ENCODE measurements at regions not wholly inside any gene's neighbourhood (a gene's known extent, or its start where the extent isn't known, plus 50 kb on each side); places are given as distances from the start of the nearest gene placed in this dataset.

- BruUV-seq (replicated peaks): no TSS peak
- WGBS (ENCODE audit: insufficient coverage, low coverage, missing lambda C conversion rate): 0% methylated on average over 3 of the region's 3 CpGs
- H4K20me1 ChIP-seq (replicated peaks; ENCODE audit: control insufficient read depth, insufficient read depth, low read length): no peaks in the 10 kb centered on the region
- H3K27ac ChIP-seq (ENCODE audit: extremely low read depth, low read depth, low read length): no peak overlapping the region
- ATAC-seq (no peak), FAIRE-seq (no peak), DNase-seq (ENCODE audit: extremely low read depth in 1 of 4, low spot score in 3 of 4) (no peak)
- intact Hi-C loops (cut with micrococcal nuclease) (no loop called here), in situ Hi-C loops (cut with MboI) (no loop called here)
- H3K36me3 ChIP-seq (ENCODE audit: control insufficient read depth, insufficient read depth, low read length): no peaks in the 10 kb centered on the region
- no peak overlapping the region for H2AFZ ChIP-seq (ENCODE audit: low read depth, low read length)
- no peaks in the 10 kb centered on the region for H3K9me1 ChIP-seq (ENCODE audit: control insufficient read depth, insufficient read depth, low read length)
- H3K9ac ChIP-seq (ENCODE audit: insufficient read depth in 1 of 2, low read depth in 2 of 2, low read length in 2 of 2): no peak overlapping the region
- ChIA-PET CTCF (ENCODE audit: low intra/inter-chr PET ratio) (no interaction called here), POLR2A (no interaction called here)
- no peak overlapping the region for H3K4me3 ChIP-seq
- H3K9me3 ChIP-seq (replicated peaks; ENCODE audit: control insufficient read depth, insufficient read depth, low read depth, low read length): no peaks in the 10 kb centered on the region
- H3K4me1 ChIP-seq (replicated peaks in 1 of 2; ENCODE audit: control insufficient read depth in 2 of 2, insufficient read depth in 2 of 2, low read length in 2 of 2): no peaks in the 10 kb centered on the region
- no peaks in the 10 kb centered on the region for H3K79me2 ChIP-seq (ENCODE audit: control insufficient read depth, insufficient read depth, low read length)
- no peak overlapping the region for H3K4me2 ChIP-seq (ENCODE audit: insufficient read depth, low read length)
- peaks cover 0 to 2% of the 10 kb centered on the region in 2 experiments; a peak in 2 of 5 replicates for H3K27me3 ChIP-seq (ENCODE audit: control insufficient read depth in 2 of 2, insufficient read depth in 2 of 2, low read length in 2 of 2)
- no peak for TF ChIP-seq ZBTB8A (IDR thresholded peaks at IDR 0.05; ENCODE audit: partially characterized antibody)
- TF ChIP-seq TARDBP (IDR thresholded peaks at IDR 0.05): no peak
- no peak for TF ChIP-seq PYGO2 (tag; IDR thresholded peaks at IDR 0.05)
- TF ChIP-seq RBM22 (IDR thresholded peaks at IDR 0.05; ENCODE audit: low read depth, low read length, poor library complexity, severe bottlenecking): no peak
- no peak for TF ChIP-seq TFAM (CRISPR knock-in tag; conservative IDR thresholded peaks at IDR 0.05)
- TF ChIP-seq CREM (IDR thresholded peaks at IDR 0.05; ENCODE audit: low read depth): no peak
- TF ChIP-seq PCBP2 (IDR thresholded peaks at IDR 0.05; ENCODE audit: low read depth, low read length, poor library complexity, severe bottlenecking): no peak
- TF ChIP-seq, protein P1, sequence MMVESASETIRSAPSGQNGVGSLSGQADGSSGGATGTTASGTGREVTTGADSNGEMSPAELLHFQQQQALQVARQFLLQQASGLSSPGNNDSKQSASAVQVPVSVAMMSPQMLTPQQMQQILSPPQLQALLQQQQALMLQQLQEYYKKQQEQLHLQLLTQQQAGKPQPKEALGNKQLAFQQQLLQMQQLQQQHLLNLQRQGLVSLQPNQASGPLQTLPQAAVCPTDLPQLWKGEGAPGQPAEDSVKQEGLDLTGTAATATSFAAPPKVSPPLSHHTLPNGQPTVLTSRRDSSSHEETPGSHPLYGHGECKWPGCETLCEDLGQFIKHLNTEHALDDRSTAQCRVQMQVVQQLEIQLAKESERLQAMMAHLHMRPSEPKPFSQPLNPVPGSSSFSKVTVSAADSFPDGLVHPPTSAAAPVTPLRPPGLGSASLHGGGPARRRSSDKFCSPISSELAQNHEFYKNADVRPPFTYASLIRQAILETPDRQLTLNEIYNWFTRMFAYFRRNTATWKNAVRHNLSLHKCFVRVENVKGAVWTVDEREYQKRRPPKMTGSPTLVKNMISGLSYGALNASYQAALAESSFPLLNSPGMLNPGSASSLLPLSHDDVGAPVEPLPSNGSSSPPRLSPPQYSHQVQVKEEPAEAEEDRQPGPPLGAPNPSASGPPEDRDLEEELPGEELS (CRISPR knock-in tag; IDR thresholded peaks at IDR 0.05; ENCODE audit: borderline replicate concordance): no peak
- TF ChIP-seq, protein P2, sequence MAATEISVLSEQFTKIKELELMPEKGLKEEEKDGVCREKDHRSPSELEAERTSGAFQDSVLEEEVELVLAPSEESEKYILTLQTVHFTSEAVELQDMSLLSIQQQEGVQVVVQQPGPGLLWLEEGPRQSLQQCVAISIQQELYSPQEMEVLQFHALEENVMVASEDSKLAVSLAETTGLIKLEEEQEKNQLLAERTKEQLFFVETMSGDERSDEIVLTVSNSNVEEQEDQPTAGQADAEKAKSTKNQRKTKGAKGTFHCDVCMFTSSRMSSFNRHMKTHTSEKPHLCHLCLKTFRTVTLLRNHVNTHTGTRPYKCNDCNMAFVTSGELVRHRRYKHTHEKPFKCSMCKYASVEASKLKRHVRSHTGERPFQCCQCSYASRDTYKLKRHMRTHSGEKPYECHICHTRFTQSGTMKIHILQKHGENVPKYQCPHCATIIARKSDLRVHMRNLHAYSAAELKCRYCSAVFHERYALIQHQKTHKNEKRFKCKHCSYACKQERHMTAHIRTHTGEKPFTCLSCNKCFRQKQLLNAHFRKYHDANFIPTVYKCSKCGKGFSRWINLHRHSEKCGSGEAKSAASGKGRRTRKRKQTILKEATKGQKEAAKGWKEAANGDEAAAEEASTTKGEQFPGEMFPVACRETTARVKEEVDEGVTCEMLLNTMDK (IDR thresholded peaks at IDR 0.05; ENCODE audit: borderline replicate concordance, insufficient read depth, low read depth, low read length, poor library complexity, severe bottlenecking): no peak
- no peak for TF ChIP-seq ZNF318 (IDR thresholded peaks at IDR 0.05; ENCODE audit: borderline replicate concordance in 1 of 2, low read depth in 1 of 2)
- no peak for TF ChIP-seq CEBPB (tag; IDR thresholded peaks at IDR 0.05)
Measured at GRCh38 chr2:8241317-8241716, 440.5 kb upstream of the ID2 start.

Measured in K562 (cell line).